K562 (cell line): ENCODE measurements at regions not wholly inside any gene's neighbourhood (a gene's known extent, or its start where the extent isn't known, plus 50 kb on each side); places are given as distances from the start of the nearest gene placed in this dataset.

Source experiments
- ATAC-seq: fragments of 200-7000 bp; cut with Tn5 transposase; 3 replicates; pipeline ENCODE4 v1.9.1; 2020; ENCODE audit warnings: moderate library complexity
- BruUV-seq: library from RNA; stranded (reverse); fragments of 400-500 nt; replicated peaks from 2 replicates; lab custom pipeline; 2021; lab: Mats Ljungman, UMichigan
- CTCF ChIA-PET: fragments of 300-600 bp; formaldehyde crosslinking; extraction: SDS; loops from one replicate; lab custom pipeline; 2021; ENCODE audit warnings: low intra/inter-chr PET ratio; lab: Yijun Ruan, JAX
- POLR2A ChIA-PET: fragments of 300-600, 350-650 bp; sonication (Branson Sonifier 250); formaldehyde crosslinking; extraction: SDS; loops from one replicate; lab custom pipeline; 2021; ENCODE audit warnings: antibody characterized with exemption, inconsistent platforms; lab: Yijun Ruan, JAX
- DNase-seq, 4 experiments: peaks; one replicate each; pipeline versions ENCODE4 v3.0.0 to v3.0.0-alpha.2; 2011 to 2018; ENCODE audit warnings: low spot score in 3 of 4, mixed read lengths in 3 of 4; ENCODE audit errors: extremely low read depth in 1 of 4
- FAIRE-seq: peaks from 2 replicates; lab custom pipeline; 2011; peaks lifted over from hg19 to GRCh38; lab: Jason Lieb, UNC
- H2AFZ ChIP-seq: 2 replicates; pipeline ENCODE4 v1.6.0; 2011; ENCODE audit warnings: low read depth, low read length, control low read depth, inconsistent platforms
- H3K27ac ChIP-seq: fragments of 200-600 bp; 3 replicates; pipeline ENCODE4 v1.8.0; 2011; ENCODE audit warnings: low read depth, mild to moderate bottlenecking, control low read depth, inconsistent platforms, low read length, moderate library complexity, mixed read lengths; ENCODE audit errors: extremely low read depth
- H3K27me3 ChIP-seq, 2 experiments: fragments of 300-600 bp in 1 of 2; 2 replicates in 1 of 2; 3 replicates in 1 of 2; pipeline versions ENCODE4 v1.6.0 to v1.8.0; 2011; ENCODE audit warnings: inconsistent platforms in 2 of 2, low read length in 2 of 2, mild to moderate bottlenecking in 1 of 2, mixed read lengths in 1 of 2, moderate library complexity in 1 of 2; ENCODE audit not compliant: control insufficient read depth in 2 of 2, insufficient read depth in 2 of 2
- H3K36me3 ChIP-seq: fragments of 300-600 bp; 3 replicates; pipeline ENCODE4 v1.8.0; 2011; ENCODE audit warnings: mild to moderate bottlenecking, low read length, inconsistent platforms; ENCODE audit not compliant: control insufficient read depth, insufficient read depth
- H3K4me1 ChIP-seq, 2 experiments: fragments of 200-600 bp in 1 of 2; replicated peaks in 1 of 2; 2 replicates in 1 of 2; 3 replicates in 1 of 2; pipeline versions ENCODE4 v1.5.1 to v1.8.0; 2011; ENCODE audit warnings: inconsistent platforms in 2 of 2, low read length in 2 of 2, mild to moderate bottlenecking in 1 of 2, mixed read lengths in 1 of 2, moderate library complexity in 1 of 2; ENCODE audit not compliant: control insufficient read depth in 2 of 2, insufficient read depth in 2 of 2
- H3K4me2 ChIP-seq: 2 replicates; pipeline ENCODE4 v1.6.1; 2011; ENCODE audit warnings: low read length, control low read depth, inconsistent platforms, mixed read lengths; ENCODE audit not compliant: insufficient read depth
- H3K4me3 ChIP-seq: fragments of 200-600 bp; sonication (generic), shearing (Covaris generic); 2 replicates; pipeline ENCODE4 v1.5.1; 2016; ENCODE audit warnings: control low read depth, inconsistent platforms
- H3K79me2 ChIP-seq: fragments of 200-600 bp; 3 replicates; pipeline ENCODE4 v1.8.0; 2011; ENCODE audit warnings: low read length, inconsistent platforms; ENCODE audit not compliant: control insufficient read depth, insufficient read depth
- H3K9ac ChIP-seq, 2 experiments: 2 replicates each; pipeline versions ENCODE4 v1.6.0 to v1.6.1; 2011; ENCODE audit warnings: low read depth in 2 of 2, low read length in 2 of 2, control low read depth in 1 of 2, inconsistent platforms in 1 of 2, mild to moderate bottlenecking in 1 of 2, mixed read lengths in 1 of 2; ENCODE audit not compliant: insufficient read depth in 1 of 2
- H3K9me1 ChIP-seq: one replicate; pipeline ENCODE4 v1.6.0; 2011; ENCODE audit warnings: inconsistent platforms, mild to moderate bottlenecking, low read length, moderate library complexity; ENCODE audit not compliant: control insufficient read depth, insufficient read depth
- H3K9me3 ChIP-seq: replicated peaks from 2 replicates; pipeline ENCODE4 v1.5.1; 2011; ENCODE audit warnings: low read depth, low read length, inconsistent platforms; ENCODE audit not compliant: control insufficient read depth, insufficient read depth
- H4K20me1 ChIP-seq: replicated peaks from 2 replicates; pipeline ENCODE4 v1.6.1; 2011; ENCODE audit warnings: low read length, inconsistent platforms, mixed read lengths; ENCODE audit not compliant: control insufficient read depth, insufficient read depth
- GABPA ChIP-seq: fragments of 200-800 bp; sonication (Bioruptor generic); conservative IDR thresholded peaks from 2 replicates; pipeline ENCODE4 v1.6.1; 2016; ENCODE audit warnings: low read depth, missing genetic modification characterization, missing compliant biosample characterization
- KLF16 ChIP-seq: IDR thresholded peaks from 2 replicates; pipeline ENCODE4 v1.6.1; 2016; ENCODE audit warnings: antibody characterized with exemption
- MTA1 ChIP-seq: fragments of 450-650 bp; IDR thresholded peaks from 2 replicates; pipeline ENCODE4 v1.6.1; 2017; ENCODE audit warnings: borderline replicate concordance
- MTF1 ChIP-seq: fragments of 250-450 bp; sonication (Bioruptor Pico); IDR thresholded peaks from 2 replicates; pipeline ENCODE4 v1.9.0; 2021; ENCODE audit warnings: moderate library complexity, mild to moderate bottlenecking, inconsistent platforms, borderline replicate concordance
- NR1H2 ChIP-seq: sonication (generic); formaldehyde crosslinking; IDR thresholded peaks from 2 replicates; pipeline ENCODE4 v1.4.0; 2020; ENCODE audit warnings: mild to moderate bottlenecking, missing genetic modification reagents
- RBFOX2 ChIP-seq: fragments of 200-400 bp; formaldehyde crosslinking; IDR thresholded peaks from 2 replicates; pipeline ENCODE4 v1.6.1; 2017; ENCODE audit warnings: low read depth, mild to moderate bottlenecking, low read length, moderate library complexity
- SMAD1 ChIP-seq: fragments of 150-350 bp; IDR thresholded peaks from 2 replicates; pipeline ENCODE4 v1.6.1; 2014; ENCODE audit warnings: low read length, low read depth; ENCODE audit not compliant: partially characterized antibody
- ZNF175 ChIP-seq: fragments of 200-800 bp; sonication (Bioruptor generic); IDR thresholded peaks from 2 replicates; pipeline ENCODE4 v1.6.1; 2016; ENCODE audit warnings: low read depth, mild to moderate bottlenecking, missing genetic modification characterization, missing compliant biosample characterization
- ZNF778 ChIP-seq: fragments of 450-650 bp; formaldehyde crosslinking; IDR thresholded peaks from 2 replicates; pipeline ENCODE4 v1.4.0; 2020; ENCODE audit warnings: mild to moderate bottlenecking, moderate library complexity
- WGBS: fragments of 100-300 bp; shearing (Covaris generic); methylation state at CpG from one replicate; pipeline ENCODE4 v1.1.6; 2016; ENCODE audit warnings: low coverage, mixed read lengths; ENCODE audit not compliant: insufficient coverage; ENCODE audit errors: missing lambda C conversion rate; 5-methylcytosine and 5-hydroxymethylcytosine counted together
- in situ Hi-C: fragments of 300-500 bp; cut with MboI; formaldehyde crosslinking; loops from 4 replicates; pipeline ENCODE4 v1.15.0; 2018; ENCODE audit warnings: inconsistent platforms, mixed read lengths
- intact Hi-C: fragments of 100-400 bp; cut with micrococcal nuclease; formaldehyde crosslinking; loops from 2 replicates; pipeline ENCODE4 v1.14.2; 2022

DNA sequence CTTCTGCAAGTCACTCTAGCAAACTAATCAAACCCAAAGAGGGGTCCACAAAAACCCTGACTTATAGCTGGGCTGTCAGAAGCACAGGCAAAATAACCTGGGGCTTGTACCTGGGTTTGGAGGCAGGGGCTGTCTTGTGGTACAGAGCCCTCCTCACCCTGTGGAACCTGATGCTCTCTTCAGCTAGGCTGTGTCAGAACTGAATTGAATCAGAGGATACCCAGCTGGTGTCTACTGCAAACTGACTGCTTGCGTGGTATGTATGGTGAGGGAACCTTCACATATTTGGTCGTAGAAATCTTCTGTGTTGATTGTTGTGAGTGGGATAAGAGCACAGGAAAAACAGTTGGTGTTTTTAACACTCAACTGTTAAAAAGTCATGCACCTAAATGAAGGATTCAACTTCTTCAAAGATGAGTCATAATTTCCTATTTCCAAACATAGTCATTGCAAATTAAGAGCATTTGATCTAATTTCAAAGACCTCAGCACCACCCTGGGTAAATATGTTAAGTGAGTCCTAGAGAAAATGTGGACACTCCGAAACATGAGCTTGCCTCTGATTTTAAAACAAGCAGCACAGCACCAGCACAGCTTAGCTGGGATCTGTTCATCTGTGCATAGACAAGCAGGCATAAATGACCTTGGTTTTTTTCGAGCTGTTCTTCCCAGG is 840.2 kb downstream of the UQCRFS1 start:
- Histone ChIP-seq H3K36me3 (no peaks in the 10 kb centered on the region), H3K9me3 (no peaks in the 10 kb centered on the region), H3K27ac (no peak overlapping the region), H3K4me2 (no peak overlapping the region), H3K9ac (no peak overlapping the region), H3K4me1 (no peaks in the 10 kb centered on the region), H3K79me2 (no peaks in the 10 kb centered on the region), H3K9me1 (no peaks in the 10 kb centered on the region), H2AFZ (no peak overlapping the region), H4K20me1 (no peaks in the 10 kb centered on the region), H3K4me3 (no peak overlapping the region), H3K27me3 (no peaks in the 10 kb centered on the region; a peak in 1 of 5 replicates)
- POLR2A ChIA-PET = no interaction called here
- in situ Hi-C loops = no loop called here
- TF ChIP-seq GABPA (no peak), ZNF778 (no peak), SMAD1 (no peak), MTA1 (no peak), KLF16 (no peak), ZNF175 (no peak), RBFOX2 (no peak), NR1H2 (CRISPR knock-in tag) (no peak), MTF1 (no peak)
- ATAC-seq = no peak
- CTCF ChIA-PET = no interaction called here
- WGBS = 0% methylated on average over 4 of the region's 4 CpGs
- no peak for FAIRE-seq
- no peak for DNase-seq
- no TSS peak for BruUV-seq
- intact Hi-C loops = no loop called here
